Suprapubic skin (tissue), 4 donors: ENCODE measurements at regions not wholly inside any gene's neighbourhood (a gene's known extent, or its start where the extent isn't known, plus 50 kb on each side); places are given as distances from the start of the nearest gene placed in this dataset.

ENCODE experiments used
- DNase-seq, 2 donors: peaks; one replicate each; pipeline ENCODE4 v3.0.0-alpha.2; 2019; ENCODE audit warnings: low spot score in 2 of 2
- H3K27ac ChIP-seq: fragments of 200-600 bp; sonication (generic); one replicate; pipeline ENCODE4 v1.5.1; 2019
- H3K27me3 ChIP-seq: fragments of 200-600 bp; sonication (generic); one replicate; pipeline ENCODE4 v1.5.1; 2019
- H3K36me3 ChIP-seq: fragments of 200-600 bp; sonication (generic); one replicate; pipeline ENCODE4 v1.5.1; 2019
- H3K4me1 ChIP-seq: fragments of 200-600 bp; sonication (generic); one replicate; pipeline ENCODE4 v1.5.1; 2019
- H3K4me3 ChIP-seq: fragments of 200-600 bp; sonication (generic); one replicate; pipeline ENCODE4 v1.5.1; 2019; ENCODE audit warnings: mild to moderate bottlenecking
- H3K9me3 ChIP-seq: fragments of 200-600 bp; sonication (generic); one replicate; pipeline ENCODE4 v1.5.1; 2019
- EP300 ChIP-seq: sonication (generic); formaldehyde crosslinking; IDR thresholded peaks from one replicate; pipeline ENCODE4 v1.6.1; 2017; ENCODE audit warnings: antibody characterized with exemption
- POLR2A ChIP-seq, 2 donors: fragments of 450-650 bp; IDR thresholded peaks; one replicate each; pipeline ENCODE4 v1.6.1; 2017; ENCODE audit warnings: antibody characterized with exemption in 2 of 2, mild to moderate bottlenecking in 2 of 2, moderate library complexity in 2 of 2
- POLR2AphosphoS5 ChIP-seq, 3 donors: sonication (generic); formaldehyde crosslinking; IDR thresholded peaks; one replicate each; pipeline ENCODE4 v1.6.1; 2017; ENCODE audit warnings: antibody characterized with exemption in 3 of 3
- whole genome bisulfite sequencing: methylation state at CpG from one replicate; pipeline ENCODE4 v1.1.5; 2018; 5-methylcytosine and 5-hydroxymethylcytosine counted together
- TF ChIP-seq, protein P1 (sequence below), 2 donors: fragments of 200-600 bp in 1 of 2; fragments of 450-650 bp in 1 of 2; sonication (generic) in 1 of 2; IDR thresholded peaks; one replicate each; pipeline ENCODE4 v1.5.1; 2016 to 2019; ENCODE audit warnings: antibody characterized with exemption in 2 of 2, mild to moderate bottlenecking in 1 of 2, moderate library complexity in 1 of 2

DNA sequence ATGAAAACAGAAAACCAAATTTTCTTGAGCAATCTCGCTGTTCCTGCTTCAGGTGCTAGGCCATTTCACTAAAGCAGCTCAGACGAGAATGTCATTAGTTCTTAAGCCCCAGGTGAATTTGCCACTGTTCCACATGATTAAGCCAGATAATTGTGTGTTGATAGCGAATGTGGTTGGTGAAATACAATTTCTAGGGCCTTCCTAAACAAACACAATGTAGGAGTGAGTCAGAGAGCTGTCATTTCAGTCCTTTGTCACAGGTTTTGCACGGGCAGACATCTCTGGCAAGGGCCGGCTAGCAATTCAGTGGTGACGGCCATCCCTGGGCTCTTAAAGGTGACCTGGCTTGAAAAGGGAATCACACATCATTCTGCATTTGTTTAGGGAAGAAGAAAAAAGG lies 170.7 kb downstream of the TMEM182 start:
- Histone ChIP-seq H3K4me1 (no peaks in the 10 kb centered on the region), H3K27ac (no peak overlapping the region), H3K9me3 (no peaks in the 10 kb centered on the region), H3K36me3 (no peaks in the 10 kb centered on the region), H3K27me3 (no peaks in the 10 kb centered on the region), H3K4me3 (no peak overlapping the region)
- DNase-seq = no peak
- WGBS = 54% methylated on average over 6 of the region's 6 CpGs
- TF ChIP-seq, protein P1, sequence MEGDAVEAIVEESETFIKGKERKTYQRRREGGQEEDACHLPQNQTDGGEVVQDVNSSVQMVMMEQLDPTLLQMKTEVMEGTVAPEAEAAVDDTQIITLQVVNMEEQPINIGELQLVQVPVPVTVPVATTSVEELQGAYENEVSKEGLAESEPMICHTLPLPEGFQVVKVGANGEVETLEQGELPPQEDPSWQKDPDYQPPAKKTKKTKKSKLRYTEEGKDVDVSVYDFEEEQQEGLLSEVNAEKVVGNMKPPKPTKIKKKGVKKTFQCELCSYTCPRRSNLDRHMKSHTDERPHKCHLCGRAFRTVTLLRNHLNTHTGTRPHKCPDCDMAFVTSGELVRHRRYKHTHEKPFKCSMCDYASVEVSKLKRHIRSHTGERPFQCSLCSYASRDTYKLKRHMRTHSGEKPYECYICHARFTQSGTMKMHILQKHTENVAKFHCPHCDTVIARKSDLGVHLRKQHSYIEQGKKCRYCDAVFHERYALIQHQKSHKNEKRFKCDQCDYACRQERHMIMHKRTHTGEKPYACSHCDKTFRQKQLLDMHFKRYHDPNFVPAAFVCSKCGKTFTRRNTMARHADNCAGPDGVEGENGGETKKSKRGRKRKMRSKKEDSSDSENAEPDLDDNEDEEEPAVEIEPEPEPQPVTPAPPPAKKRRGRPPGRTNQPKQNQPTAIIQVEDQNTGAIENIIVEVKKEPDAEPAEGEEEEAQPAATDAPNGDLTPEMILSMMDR (IDR thresholded peaks at IDR 0.05) = no peak
- no peak for TF ChIP-seq POLR2A (IDR thresholded peaks at IDR 0.05)
- TF ChIP-seq EP300 = no peak
- TF ChIP-seq POLR2AphosphoS5 (IDR thresholded peaks at IDR 0.05) = no peak

DNA sequence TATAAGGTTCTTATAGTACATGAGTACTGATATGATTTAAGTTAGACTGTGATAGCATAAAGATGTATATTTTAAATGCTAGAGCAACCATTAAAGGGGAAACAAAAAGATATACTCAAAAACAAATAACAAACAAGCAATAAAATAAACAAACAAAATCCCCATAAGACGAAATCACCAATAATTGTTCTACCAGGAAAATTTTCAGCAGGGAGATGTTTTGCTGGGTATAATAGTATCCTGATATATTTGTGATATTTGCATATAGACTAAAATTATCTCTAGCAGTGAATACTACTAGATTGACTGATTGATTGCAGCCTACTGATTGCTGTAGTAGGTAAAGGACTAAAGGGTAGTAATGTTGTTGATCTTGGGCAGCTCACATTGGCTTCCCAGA lies 177.4 kb downstream of the TMEM182 start:
- H3K27ac ChIP-seq = no peak overlapping the region
- no peak for DNase-seq
- WGBS = 41% methylated on average over 1 of the region's 1 CpG
- H3K36me3 ChIP-seq = no peaks in the 10 kb centered on the region
- TF ChIP-seq EP300 (no peak), POLR2A (IDR thresholded peaks at IDR 0.05) (no peak), POLR2AphosphoS5 (IDR thresholded peaks at IDR 0.05) (no peak)
- TF ChIP-seq, protein P1 (IDR thresholded peaks at IDR 0.05) = no peak
- no peaks in the 10 kb centered on the region for H3K4me1 ChIP-seq
- no peaks in the 10 kb centered on the region for H3K9me3 ChIP-seq
- H3K27me3 ChIP-seq = no peaks in the 10 kb centered on the region
- no peak overlapping the region for H3K4me3 ChIP-seq

DNA sequence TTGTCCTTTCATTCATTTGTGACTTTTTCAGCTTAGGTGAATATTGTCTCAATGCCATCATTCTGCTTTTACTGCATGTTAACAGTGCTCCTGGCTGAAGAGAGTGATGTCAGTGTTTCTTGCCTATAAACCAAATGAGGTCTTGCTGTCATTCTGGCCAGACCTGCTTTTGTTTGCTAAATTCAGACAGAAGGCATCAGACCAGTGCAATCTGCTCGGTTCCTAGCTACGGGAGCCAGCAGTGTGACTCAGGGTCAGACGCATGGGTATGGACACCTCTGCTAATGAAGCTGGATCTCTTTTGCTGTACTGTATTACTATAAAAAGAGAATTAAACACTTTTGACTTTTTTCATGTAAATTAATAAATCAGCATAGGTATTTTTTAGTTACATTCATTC lies 178.9 kb downstream of the TMEM182 start:
- Histone ChIP-seq H3K27me3 (no peaks in the 10 kb centered on the region), H3K27ac (no peak overlapping the region), H3K9me3 (no peaks in the 10 kb centered on the region), H3K4me3 (no peak overlapping the region), H3K36me3 (no peaks in the 10 kb centered on the region), H3K4me1 (no peaks in the 10 kb centered on the region)
- TF ChIP-seq, protein P1 (IDR thresholded peaks at IDR 0.05) = no peak
- TF ChIP-seq POLR2AphosphoS5 (IDR thresholded peaks at IDR 0.05) (no peak), EP300 (no peak), POLR2A (IDR thresholded peaks at IDR 0.05) (no peak)
- 69% methylated on average over 3 of the region's 3 CpGs for WGBS
- DNase-seq = no peak

DNA sequence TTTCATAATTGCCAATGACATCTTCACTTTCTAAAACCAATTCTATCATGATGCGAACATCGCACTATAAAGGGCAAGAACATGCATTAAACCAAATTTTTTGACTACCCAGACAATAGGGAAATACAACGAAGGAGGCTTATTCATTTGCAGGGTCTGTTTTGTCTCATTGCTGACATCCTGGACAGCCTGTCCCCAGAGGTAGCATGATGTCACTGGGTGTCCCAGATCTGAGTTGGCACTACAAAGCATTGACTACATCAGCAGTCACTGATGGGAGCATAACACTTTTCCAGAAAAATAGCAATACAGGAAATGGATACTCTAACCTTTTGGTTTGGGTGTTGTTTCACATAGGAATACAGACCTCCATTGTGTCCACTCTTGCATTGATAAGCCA lies 180.3 kb downstream of the TMEM182 start:
- 83% methylated on average over 3 of the region's 3 CpGs for WGBS
- H3K4me3 ChIP-seq = no peak overlapping the region
- H3K4me1 ChIP-seq = no peaks in the 10 kb centered on the region

DNA sequence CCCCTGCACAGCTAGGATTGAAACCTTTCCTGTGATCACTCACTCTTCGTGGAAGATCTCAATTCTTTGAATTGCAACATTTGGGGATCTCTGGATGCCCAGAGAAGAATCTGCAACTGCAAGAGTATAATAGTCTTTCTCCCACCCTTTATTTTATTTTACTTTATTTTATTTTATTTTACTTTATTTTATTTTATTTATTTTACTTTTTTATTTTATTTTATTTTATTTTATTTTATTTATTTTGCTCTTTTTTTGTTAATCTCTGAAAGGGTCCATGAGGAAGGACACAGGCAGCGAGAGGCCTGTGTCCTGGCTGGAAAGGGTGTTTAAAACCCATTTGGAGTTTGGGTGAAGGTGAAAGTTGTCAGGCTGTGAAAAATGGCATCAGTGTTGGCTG lies 181.4 kb downstream of the TMEM182 start:
- Histone ChIP-seq H3K36me3 (no peaks in the 10 kb centered on the region), H3K4me3 (no peak overlapping the region), H3K27me3 (no peaks in the 10 kb centered on the region), H3K4me1 (no peaks in the 10 kb centered on the region), H3K27ac (no peak overlapping the region), H3K9me3 (no peaks in the 10 kb centered on the region)
- WGBS = 72% methylated on average over 2 of the region's 2 CpGs
- DNase-seq = no peak
- TF ChIP-seq POLR2A (IDR thresholded peaks at IDR 0.05) (no peak), POLR2AphosphoS5 (IDR thresholded peaks at IDR 0.05) (no peak), EP300 (no peak)
- TF ChIP-seq, protein P1 (IDR thresholded peaks at IDR 0.05) = no peak

More for the DNA sequence above, 180.3 kb downstream of the TMEM182 start:
- DNase-seq = no peak
- TF ChIP-seq POLR2A (IDR thresholded peaks at IDR 0.05) (no peak), EP300 (no peak), POLR2AphosphoS5 (IDR thresholded peaks at IDR 0.05) (no peak)
- TF ChIP-seq, protein P1 (IDR thresholded peaks at IDR 0.05) = no peak
- no peaks in the 10 kb centered on the region for H3K9me3 ChIP-seq
- no peak overlapping the region for H3K27ac ChIP-seq
- H3K27me3 ChIP-seq = no peaks in the 10 kb centered on the region
- no peaks in the 10 kb centered on the region for H3K36me3 ChIP-seq
